Stomach (tissue), 4 donors: ENCODE measurements at regions not wholly inside any gene's neighbourhood (a gene's known extent, or its start where the extent isn't known, plus 50 kb on each side); places are given as distances from the start of the nearest gene placed in this dataset.

Source experiments
- POLR2A ChIP-seq, 4 donors: fragments of 450-650 bp; IDR thresholded peaks; one replicate each; pipeline ENCODE4 v1.6.1; 2016; ENCODE audit warnings: antibody characterized with exemption in 4 of 4, control low read depth in 2 of 4, mild to moderate bottlenecking in 1 of 4, moderate library complexity in 1 of 4
- POLR2AphosphoS5 ChIP-seq, 3 donors: sonication (generic); formaldehyde crosslinking; IDR thresholded peaks; one replicate each; pipeline ENCODE4 v1.6.1; 2016; ENCODE audit warnings: antibody characterized with exemption in 3 of 3

DNA sequence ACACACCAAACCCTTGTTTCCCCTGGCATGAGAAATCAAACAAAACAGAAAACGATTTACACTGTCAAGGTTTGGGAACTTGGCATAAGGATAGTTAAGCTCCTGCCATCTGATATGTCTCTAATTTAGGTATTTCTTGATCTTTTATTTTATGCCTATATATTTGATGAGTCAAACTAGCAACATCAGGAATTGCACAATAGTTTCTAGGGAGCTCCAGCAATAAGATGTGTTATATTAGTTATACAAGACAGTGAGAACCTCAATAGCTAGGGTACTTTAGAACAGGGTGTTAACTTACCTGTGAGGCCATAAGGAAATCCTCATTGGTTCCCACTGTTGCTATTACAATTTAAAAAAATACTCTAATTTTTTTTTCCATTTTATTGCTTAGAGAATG is 474.2 kb downstream of the GBA3 start:
- TF ChIP-seq POLR2AphosphoS5 (IDR thresholded peaks at IDR 0.05) (no peak), POLR2A (IDR thresholded peaks at IDR 0.05) (no peak)
